Activated T-helper 17 cell treated with anti-CD3 and anti-CD28 coated beads, Interleukin-2, amount 50 U/mL, for 72 hours (primary cell): ENCODE measurements at regions not wholly inside any gene's neighbourhood (a gene's known extent, or its start where the extent isn't known, plus 50 kb on each side); places are given as distances from the start of the nearest gene placed in this dataset.

Experiments
- ATAC-seq: fragments of 150-1000 bp; cut with Tn5 transposase; replicated peaks from 2 replicates; pipeline ENCODE4 v1.10.0; 2021; ENCODE audit warnings: mild to moderate bottlenecking, moderate library complexity
- H3K27ac Mint-ChIP-seq: one replicate; pipeline ENCODE4 v1.8.0; 2022; ENCODE audit warnings: mixed read lengths
- H3K27me3 Mint-ChIP-seq: one replicate; pipeline ENCODE4 v1.8.0; 2022; ENCODE audit warnings: mixed read lengths
- H3K36me3 Mint-ChIP-seq: one replicate; pipeline ENCODE4 v1.8.0; 2022; ENCODE audit warnings: low read depth, mild to moderate bottlenecking, mixed read lengths
- H3K4me1 Mint-ChIP-seq: one replicate; pipeline ENCODE4 v1.8.0; 2022; ENCODE audit warnings: mixed read lengths
- H3K4me3 Mint-ChIP-seq: one replicate; pipeline ENCODE4 v1.8.0; 2022; ENCODE audit warnings: mild to moderate bottlenecking, mixed read lengths
- H3K9me3 Mint-ChIP-seq: one replicate; pipeline ENCODE4 v1.8.0; 2022; ENCODE audit warnings: mixed read lengths

DNA sequence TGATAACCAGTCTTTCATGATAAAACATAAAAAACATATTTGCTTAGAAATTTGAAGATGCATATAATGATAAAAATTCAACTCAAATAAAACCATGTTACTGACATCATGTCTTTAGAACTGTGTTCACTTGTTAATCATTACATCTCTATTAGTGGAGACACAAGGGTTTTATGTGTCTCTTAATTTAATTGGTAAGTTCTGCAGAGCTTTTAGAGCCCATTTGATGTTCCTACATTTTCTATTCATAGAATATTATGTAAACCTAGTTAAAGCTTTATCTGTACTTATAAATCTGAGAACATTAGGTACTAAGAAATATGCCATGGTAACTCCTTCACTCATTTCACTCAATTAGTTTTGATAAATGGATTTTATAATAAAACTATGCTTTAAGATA is 285.4 kb downstream of the SLCO4C1 start:
- Mint-ChIP-seq H3K36me3 (no peaks in the 10 kb centered on the region), H3K4me3 (no peak overlapping the region), H3K27ac (no peak overlapping the region), H3K4me1 (no peaks in the 10 kb centered on the region), H3K9me3 (no peaks in the 10 kb centered on the region), H3K27me3 (no peaks in the 10 kb centered on the region)
- ATAC-seq: no peak

DNA sequence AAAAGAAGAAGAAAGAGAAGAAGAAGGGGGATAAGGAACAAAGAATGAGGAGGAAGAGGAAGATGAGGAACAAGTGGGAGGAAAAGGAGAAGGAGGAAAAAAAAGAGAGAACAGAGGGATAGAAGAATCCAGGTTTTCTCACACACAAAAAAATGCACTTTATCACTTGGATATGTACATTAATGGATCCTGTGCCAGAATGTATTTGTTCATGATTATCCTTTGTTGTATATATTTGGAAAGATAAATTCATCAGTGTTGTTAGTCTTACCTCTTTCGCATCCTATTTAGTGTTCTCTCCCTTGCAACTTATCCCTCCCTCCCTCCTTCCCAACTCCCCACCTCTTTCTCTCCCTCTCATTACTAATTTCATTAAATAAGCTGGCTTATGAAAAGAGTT is 298.8 kb downstream of the SLCO4C1 start:
- Mint-ChIP-seq H3K27me3 (no peaks in the 10 kb centered on the region), H3K9me3 (no peaks in the 10 kb centered on the region), H3K27ac (no peak overlapping the region), H3K4me3 (no peak overlapping the region), H3K4me1 (no peaks in the 10 kb centered on the region), H3K36me3 (no peaks in the 10 kb centered on the region)
- no peak for ATAC-seq

DNA sequence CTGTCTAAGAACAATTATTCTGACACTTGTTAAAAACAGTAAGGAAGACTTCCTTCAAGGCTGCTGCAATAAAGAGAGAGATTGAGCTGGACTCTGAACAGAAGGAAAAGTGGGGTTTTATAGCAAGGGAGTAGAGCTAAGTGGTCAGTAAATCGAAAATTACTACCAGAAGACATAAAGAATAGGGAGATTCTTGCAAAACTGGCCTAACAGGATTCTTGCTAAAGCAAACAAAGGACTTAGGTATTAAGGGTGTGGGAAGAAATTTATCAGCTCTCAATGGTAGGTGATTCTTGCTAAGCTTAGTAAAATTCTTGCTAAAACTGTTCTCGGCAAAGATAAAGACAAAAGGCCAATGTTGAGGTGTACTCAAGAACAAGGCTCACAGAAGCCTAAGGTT is 300.5 kb downstream of the SLCO4C1 start:
- H3K9me3 Mint-ChIP-seq: no peaks in the 10 kb centered on the region
- no peaks in the 10 kb centered on the region for H3K27me3 Mint-ChIP-seq
- H3K4me1 Mint-ChIP-seq: no peaks in the 10 kb centered on the region
- no peak for ATAC-seq
- no peak overlapping the region for H3K4me3 Mint-ChIP-seq
- H3K36me3 Mint-ChIP-seq: no peaks in the 10 kb centered on the region
- no peak overlapping the region for H3K27ac Mint-ChIP-seq

DNA sequence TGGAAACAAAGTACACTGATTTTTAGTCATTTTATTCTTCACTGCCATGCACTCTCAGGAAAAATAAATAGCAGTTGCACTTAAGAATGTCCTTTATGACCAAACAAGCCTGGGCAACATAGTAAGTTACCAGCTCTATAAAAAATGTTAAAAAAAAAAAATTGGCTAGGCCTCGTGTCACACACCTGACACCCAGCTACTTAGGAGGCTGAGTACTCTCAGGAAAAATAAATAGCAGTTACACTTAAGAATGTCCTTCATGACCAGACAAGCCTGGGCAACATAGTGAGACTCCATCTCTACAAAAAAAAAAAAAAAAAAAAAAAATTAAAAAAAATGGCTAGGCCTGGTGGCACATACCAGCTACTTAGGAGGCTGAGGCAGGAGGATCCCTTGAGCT is 304.6 kb downstream of the SLCO4C1 start:
- Mint-ChIP-seq H3K27me3 (no peaks in the 10 kb centered on the region), H3K4me3 (no peak overlapping the region), H3K36me3 (no peaks in the 10 kb centered on the region), H3K4me1 (no peaks in the 10 kb centered on the region), H3K9me3 (no peaks in the 10 kb centered on the region), H3K27ac (no peak overlapping the region)
- ATAC-seq: no peak

DNA sequence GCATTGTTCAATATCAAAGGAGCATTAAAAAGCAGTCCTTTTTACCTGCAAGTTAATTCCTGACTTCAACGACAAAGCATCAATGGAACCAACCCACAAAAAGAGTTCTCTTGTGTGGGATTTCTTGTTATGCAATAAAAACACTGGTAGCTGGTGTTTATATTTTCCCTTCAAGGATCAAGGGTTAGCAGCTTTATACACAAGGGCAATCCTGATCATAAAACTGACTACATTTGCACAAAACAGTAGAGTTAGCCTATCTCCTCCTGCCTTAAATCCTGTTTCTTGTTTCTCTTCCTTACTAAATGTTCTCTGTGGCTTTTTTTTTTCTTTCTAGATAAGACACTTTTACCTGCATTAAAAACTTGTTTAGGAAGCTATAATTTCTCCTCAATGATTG is 306.4 kb downstream of the SLCO4C1 start:
- no peaks in the 10 kb centered on the region for H3K27me3 Mint-ChIP-seq
- H3K27ac Mint-ChIP-seq: no peak overlapping the region
- no peak for ATAC-seq
- H3K9me3 Mint-ChIP-seq: no peaks in the 10 kb centered on the region
- H3K36me3 Mint-ChIP-seq: no peaks in the 10 kb centered on the region
- no peak overlapping the region for H3K4me3 Mint-ChIP-seq
- no peaks in the 10 kb centered on the region for H3K4me1 Mint-ChIP-seq

DNA sequence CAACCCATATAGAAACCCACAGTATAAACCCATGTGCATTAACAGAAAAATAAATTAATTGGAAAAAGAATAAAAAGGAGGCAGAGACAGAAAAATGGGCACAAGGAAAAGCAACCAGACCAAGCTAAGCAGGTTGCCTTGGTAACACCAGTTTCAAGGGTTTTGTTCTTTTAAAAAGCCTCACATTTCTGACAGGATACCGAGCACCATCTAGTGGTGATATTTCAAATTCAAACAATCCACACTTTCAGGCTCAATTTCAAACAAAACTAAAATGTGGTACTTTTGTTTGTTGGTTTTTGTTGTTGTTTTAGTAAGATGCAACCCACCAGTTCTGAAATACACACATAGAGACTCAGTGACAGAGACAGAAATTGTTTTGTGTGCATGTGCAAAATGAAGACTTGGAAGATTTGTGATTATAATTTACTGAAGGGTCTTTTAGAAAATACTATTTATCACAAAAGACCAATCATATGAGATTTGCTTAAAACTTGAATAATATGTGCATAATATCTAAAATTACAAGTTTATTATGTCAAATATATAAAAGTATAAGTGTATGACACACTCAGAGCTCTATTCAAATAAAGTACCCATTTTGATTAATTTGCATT is 318.2 kb downstream of the SLCO4C1 start:
- Mint-ChIP-seq H3K4me1 (no peaks in the 10 kb centered on the region), H3K36me3 (no peaks in the 10 kb centered on the region), H3K9me3 (no peaks in the 10 kb centered on the region), H3K4me3 (no peak overlapping the region), H3K27ac (no peak overlapping the region), H3K27me3 (no peaks in the 10 kb centered on the region)
- no peak for ATAC-seq

DNA sequence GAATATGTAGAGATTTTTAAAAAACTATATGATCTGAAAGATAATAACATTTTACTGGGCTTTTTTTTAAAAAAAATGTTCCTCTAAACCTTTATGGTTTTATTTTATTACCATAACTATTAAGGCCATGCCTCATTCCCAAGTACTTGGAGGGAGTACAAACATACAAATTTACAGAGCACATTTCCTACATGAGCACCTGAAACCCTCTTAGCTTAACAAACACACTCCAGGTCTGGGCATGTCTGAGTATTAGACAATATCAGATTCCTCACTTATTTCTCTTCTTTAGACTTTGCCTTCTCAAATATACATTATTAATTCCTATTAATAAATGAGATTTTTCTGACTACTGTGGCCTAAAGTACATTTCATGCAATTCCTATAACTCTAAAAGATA is 319.2 kb downstream of the SLCO4C1 start:
- Mint-ChIP-seq H3K27me3 (no peaks in the 10 kb centered on the region), H3K27ac (no peak overlapping the region), H3K4me3 (no peak overlapping the region), H3K9me3 (no peaks in the 10 kb centered on the region), H3K36me3 (no peaks in the 10 kb centered on the region), H3K4me1 (no peaks in the 10 kb centered on the region)
- no peak for ATAC-seq

DNA sequence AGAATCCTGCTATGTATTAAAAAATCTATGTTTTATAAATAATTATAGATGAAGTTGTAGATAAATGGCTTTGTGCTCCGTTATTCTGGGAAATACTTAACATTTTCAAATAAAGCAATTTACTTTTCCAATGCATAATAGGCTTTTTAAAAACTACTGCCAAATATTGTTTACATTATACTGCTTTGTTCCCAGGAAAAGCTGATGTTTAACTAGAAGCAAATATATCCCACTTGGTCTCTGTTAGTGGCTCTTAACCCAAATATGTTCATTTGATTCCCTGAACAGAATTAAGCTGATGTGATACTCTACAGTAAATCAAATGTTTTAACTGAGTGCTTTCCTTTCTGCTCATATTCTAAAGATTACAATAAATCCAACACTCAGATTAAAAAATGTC is 326.3 kb downstream of the SLCO4C1 start:
- Mint-ChIP-seq H3K4me3 (no peak overlapping the region), H3K27me3 (no peaks in the 10 kb centered on the region), H3K4me1 (no peaks in the 10 kb centered on the region), H3K27ac (no peak overlapping the region), H3K36me3 (no peaks in the 10 kb centered on the region), H3K9me3 (no peaks in the 10 kb centered on the region)
- no peak for ATAC-seq

DNA sequence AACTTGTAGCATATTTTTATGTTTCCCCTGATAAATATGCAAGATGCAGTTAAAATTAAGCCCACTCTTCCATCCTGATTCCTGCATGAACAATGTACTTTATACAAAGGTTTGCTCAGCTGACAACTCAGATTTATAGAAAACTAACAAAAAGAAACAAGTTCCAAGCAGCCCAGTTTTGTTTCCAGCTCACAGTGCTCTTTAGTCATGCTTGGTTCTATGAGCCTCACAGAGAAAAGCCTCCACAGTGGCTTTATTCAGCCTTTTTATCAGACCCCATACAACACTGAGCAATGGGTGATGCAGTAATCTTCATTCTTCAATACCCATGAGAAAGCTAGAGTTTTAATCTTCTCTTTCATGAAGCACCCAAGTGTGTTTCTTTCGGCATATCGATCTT is 329.6 kb downstream of the SLCO4C1 start:
- Mint-ChIP-seq H3K27me3 (no peaks in the 10 kb centered on the region), H3K27ac (no peak overlapping the region), H3K4me3 (no peak overlapping the region), H3K36me3 (no peaks in the 10 kb centered on the region), H3K9me3 (no peaks in the 10 kb centered on the region), H3K4me1 (no peaks in the 10 kb centered on the region)
- ATAC-seq: no peak

DNA sequence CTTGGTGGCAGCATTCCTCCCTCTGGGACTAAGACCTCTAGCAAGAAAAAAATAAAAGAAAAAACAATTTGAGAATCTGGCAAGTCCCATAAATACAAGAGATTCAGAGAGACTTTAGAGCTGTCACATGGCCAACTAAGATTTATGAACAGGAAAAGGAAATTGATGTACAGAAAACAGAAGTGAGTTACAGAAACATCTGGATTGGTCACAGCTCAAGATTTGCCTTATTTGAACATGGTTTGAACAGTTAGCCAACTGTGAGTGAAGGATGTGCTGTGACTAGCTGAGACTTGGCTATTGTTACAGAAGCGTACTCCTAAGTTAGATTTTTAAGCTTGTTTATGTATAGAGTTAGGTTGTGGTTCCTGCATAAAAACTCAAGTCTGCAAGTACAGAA is 340.2 kb downstream of the SLCO4C1 start:
- no peaks in the 10 kb centered on the region for H3K36me3 Mint-ChIP-seq
- H3K4me3 Mint-ChIP-seq: no peak overlapping the region
- no peaks in the 10 kb centered on the region for H3K4me1 Mint-ChIP-seq
- no peak overlapping the region for H3K27ac Mint-ChIP-seq
- ATAC-seq: no peak
- peaks cover 3% of the 10 kb centered on the region for H3K9me3 Mint-ChIP-seq
- no peaks in the 10 kb centered on the region for H3K27me3 Mint-ChIP-seq

DNA sequence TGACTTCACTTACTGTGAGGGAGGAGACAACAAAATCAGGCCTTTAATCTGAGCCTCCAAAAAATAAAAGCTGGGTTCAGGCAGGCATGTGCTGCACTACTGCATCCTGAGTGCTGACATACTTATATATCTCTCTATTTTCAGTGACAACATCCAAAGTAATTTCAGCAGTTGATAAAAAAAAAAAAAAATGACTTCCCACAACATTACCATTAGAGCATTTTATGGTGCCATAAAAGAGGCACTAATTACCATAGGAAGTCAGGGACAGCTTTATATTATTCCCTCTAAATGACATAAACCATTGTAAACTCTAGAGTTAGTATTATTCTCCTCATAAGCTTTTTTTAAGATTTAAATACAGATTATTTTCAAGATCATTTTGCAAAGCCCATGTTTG is 346.1 kb downstream of the SLCO4C1 start:
- no peaks in the 10 kb centered on the region for H3K36me3 Mint-ChIP-seq

DNA sequence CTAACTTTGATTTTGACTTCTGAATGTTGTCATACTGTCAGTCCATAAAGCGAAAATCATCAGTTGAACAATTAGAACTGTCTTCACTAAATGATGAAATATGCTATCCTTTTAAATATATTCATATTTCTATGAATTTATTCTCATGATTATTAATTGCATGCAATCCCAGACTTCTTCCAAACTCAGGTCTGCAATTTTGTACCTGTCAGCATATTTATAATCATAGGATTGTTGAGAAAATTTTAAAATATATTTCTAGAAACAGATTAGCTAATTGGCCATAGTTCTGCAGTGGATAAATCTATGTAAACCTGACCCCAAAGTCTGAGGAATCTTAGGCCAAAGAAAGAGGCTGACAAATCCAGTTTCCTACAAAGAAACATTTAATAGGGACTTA is 347.5 kb downstream of the SLCO4C1 start:
- no peaks in the 10 kb centered on the region for H3K27me3 Mint-ChIP-seq
- no peak overlapping the region for H3K4me3 Mint-ChIP-seq
- ATAC-seq: no peak
- no peaks in the 10 kb centered on the region for H3K36me3 Mint-ChIP-seq
- H3K9me3 Mint-ChIP-seq: no peaks in the 10 kb centered on the region
- no peak overlapping the region for H3K27ac Mint-ChIP-seq
- H3K4me1 Mint-ChIP-seq: no peaks in the 10 kb centered on the region

More for the DNA sequence above, 346.1 kb downstream of the SLCO4C1 start:
- Mint-ChIP-seq H3K4me1 (no peaks in the 10 kb centered on the region), H3K4me3 (no peak overlapping the region), H3K27ac (no peak overlapping the region), H3K9me3 (peaks cover 3% of the 10 kb centered on the region), H3K27me3 (no peaks in the 10 kb centered on the region)
- no peak for ATAC-seq

DNA sequence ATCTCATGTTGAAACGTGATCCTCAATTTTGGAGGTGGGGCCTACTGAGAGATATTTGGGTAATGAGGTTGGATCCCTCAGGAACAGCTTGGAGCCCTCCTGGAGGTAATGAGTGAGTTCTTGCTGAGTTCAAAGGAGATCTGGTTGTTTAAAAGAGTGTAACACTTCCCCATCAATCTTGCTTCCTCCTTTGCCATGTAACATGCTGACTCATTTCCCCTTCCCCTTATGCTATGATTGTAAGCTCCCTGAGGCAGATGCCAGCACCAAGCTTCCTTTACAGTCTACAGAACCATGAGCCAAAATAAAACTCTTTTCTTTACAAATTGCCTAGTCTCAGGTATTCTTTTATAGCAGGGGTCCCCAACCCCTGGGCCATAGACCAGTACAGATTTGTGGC is 352.3 kb downstream of the SLCO4C1 start:
- Mint-ChIP-seq H3K27ac (no peak overlapping the region), H3K27me3 (no peaks in the 10 kb centered on the region), H3K4me1 (no peaks in the 10 kb centered on the region), H3K4me3 (no peak overlapping the region), H3K9me3 (no peaks in the 10 kb centered on the region), H3K36me3 (no peaks in the 10 kb centered on the region)
- ATAC-seq: no peak

DNA sequence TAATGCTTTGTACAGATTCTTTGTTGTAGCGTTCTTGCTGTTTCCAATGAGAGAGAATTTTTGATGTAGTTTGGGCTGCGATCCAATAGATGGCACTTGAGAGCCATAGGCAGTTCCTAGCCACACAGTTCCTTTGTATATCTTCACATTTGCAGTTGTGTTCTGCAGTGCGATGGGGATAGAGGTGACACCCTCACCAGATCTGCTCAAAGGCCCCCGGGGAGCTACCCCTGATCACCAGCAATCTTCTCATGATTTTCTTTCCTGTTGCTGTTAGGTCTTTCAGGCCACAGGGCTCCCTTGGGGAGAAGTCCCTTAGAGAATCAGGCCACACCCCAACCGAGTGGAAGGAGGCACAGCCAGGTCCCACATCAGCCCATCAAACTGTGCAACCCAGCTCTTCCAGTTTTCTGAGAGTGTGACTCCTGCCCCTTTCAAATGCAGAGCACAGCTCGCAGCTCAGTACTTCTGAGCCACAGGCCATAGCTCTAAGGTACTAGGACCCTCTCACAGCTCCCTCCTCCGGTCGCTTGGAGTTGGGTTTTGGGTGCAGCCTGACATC is 353.7 kb downstream of the SLCO4C1 start:
- no peak overlapping the region for H3K27ac Mint-ChIP-seq
- H3K9me3 Mint-ChIP-seq: no peaks in the 10 kb centered on the region
- no peaks in the 10 kb centered on the region for H3K27me3 Mint-ChIP-seq
- no peak for ATAC-seq
- no peaks in the 10 kb centered on the region for H3K36me3 Mint-ChIP-seq
- no peak overlapping the region for H3K4me3 Mint-ChIP-seq
- no peaks in the 10 kb centered on the region for H3K4me1 Mint-ChIP-seq

DNA sequence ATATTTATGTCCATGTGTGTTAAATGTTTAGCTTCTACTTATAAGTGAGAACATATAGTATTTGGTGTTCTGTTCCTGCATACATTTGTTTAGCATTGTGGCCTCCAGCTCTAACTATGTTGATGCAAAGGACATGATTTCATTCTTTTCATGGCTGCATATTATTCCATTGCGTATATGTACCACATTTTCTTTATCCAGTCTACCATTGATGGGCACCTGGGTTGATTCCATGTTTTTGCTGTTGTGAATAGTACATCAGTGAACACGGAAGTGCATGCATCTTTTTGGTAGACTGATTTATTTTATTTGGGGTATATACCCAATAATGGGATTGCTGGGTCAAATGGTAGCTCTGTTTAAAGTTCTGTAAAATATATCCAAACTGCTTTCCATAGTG is 359.0 kb downstream of the SLCO4C1 start:
- H3K4me3 Mint-ChIP-seq: no peak overlapping the region
- H3K27me3 Mint-ChIP-seq: no peaks in the 10 kb centered on the region
- H3K4me1 Mint-ChIP-seq: no peaks in the 10 kb centered on the region
- no peak overlapping the region for H3K27ac Mint-ChIP-seq
- ATAC-seq: no peak
- H3K9me3 Mint-ChIP-seq: no peaks in the 10 kb centered on the region
- no peaks in the 10 kb centered on the region for H3K36me3 Mint-ChIP-seq

DNA sequence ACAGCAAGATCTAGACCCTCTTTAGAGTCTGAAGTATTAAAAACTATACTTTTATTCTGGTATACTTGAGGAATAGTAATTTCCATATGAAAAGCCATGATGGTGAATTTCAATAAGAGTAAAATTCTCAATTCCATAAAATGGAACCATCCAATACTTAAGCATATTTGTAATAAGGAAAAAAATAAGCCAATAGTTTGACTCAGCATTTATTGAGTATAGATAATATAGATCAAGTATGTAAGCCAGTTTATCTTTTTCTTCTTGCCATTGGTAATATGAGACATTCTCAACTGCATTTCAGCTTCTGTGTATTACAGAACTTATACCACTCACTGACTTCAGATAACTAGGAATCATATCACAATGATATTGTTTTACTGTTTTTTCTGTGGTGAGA is 361.0 kb downstream of the SLCO4C1 start:
- no peak overlapping the region for H3K27ac Mint-ChIP-seq
- H3K4me1 Mint-ChIP-seq: no peaks in the 10 kb centered on the region
- H3K27me3 Mint-ChIP-seq: no peaks in the 10 kb centered on the region
- H3K9me3 Mint-ChIP-seq: no peaks in the 10 kb centered on the region
- no peaks in the 10 kb centered on the region for H3K36me3 Mint-ChIP-seq
- no peak for ATAC-seq
- H3K4me3 Mint-ChIP-seq: no peak overlapping the region
